Lower leg skin (tissue), 3 donors: ENCODE measurements at regions not wholly inside any gene's neighbourhood (a gene's known extent, or its start where the extent isn't known, plus 50 kb on each side); places are given as distances from the start of the nearest gene placed in this dataset.

Experiments
- POLR2A ChIP-seq, 2 donors: fragments of 450-650 bp; IDR thresholded peaks; one replicate each; pipeline ENCODE4 v1.6.1; 2016 to 2017; ENCODE audit warnings: antibody characterized with exemption in 2 of 2, mild to moderate bottlenecking in 1 of 2, moderate library complexity in 1 of 2
- TF ChIP-seq, protein P1 (sequence below), 3 donors: fragments of 450-650 bp; IDR thresholded peaks; one replicate each; pipeline ENCODE4 v1.5.1; 2016; ENCODE audit warnings: antibody characterized with exemption in 3 of 3, mild to moderate bottlenecking in 3 of 3, moderate library complexity in 2 of 3

DNA sequence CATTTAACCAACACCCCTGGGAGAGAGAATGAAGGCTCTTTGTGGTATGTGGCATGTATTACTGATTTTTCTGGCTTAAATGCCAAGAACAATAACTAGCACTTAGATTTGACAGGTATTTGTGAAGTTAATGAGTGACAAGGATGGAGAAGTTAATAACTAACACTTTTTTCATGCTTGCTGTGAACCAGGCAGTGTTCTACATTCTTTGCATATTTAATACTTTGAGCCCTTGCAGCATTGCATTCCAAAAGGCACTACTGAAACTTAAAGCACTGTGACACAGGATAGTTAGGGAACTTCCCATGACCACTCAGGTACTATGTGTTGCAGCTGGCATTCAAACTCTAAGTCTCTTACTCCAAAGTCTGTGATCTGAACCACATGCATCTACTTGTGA is 650.6 kb downstream of the ZPLD1 start:
- TF ChIP-seq, protein P1, sequence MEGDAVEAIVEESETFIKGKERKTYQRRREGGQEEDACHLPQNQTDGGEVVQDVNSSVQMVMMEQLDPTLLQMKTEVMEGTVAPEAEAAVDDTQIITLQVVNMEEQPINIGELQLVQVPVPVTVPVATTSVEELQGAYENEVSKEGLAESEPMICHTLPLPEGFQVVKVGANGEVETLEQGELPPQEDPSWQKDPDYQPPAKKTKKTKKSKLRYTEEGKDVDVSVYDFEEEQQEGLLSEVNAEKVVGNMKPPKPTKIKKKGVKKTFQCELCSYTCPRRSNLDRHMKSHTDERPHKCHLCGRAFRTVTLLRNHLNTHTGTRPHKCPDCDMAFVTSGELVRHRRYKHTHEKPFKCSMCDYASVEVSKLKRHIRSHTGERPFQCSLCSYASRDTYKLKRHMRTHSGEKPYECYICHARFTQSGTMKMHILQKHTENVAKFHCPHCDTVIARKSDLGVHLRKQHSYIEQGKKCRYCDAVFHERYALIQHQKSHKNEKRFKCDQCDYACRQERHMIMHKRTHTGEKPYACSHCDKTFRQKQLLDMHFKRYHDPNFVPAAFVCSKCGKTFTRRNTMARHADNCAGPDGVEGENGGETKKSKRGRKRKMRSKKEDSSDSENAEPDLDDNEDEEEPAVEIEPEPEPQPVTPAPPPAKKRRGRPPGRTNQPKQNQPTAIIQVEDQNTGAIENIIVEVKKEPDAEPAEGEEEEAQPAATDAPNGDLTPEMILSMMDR (IDR thresholded peaks at IDR 0.05): no peak
- TF ChIP-seq POLR2A (IDR thresholded peaks at IDR 0.05): no peak
